Naive thymus-derived CD8-positive, alpha-beta T cell (primary cell): ENCODE measurements at regions not wholly inside any gene's neighbourhood (a gene's known extent, or its start where the extent isn't known, plus 50 kb on each side); places are given as distances from the start of the nearest gene placed in this dataset.

ENCODE experiments used
- ATAC-seq, 2 donors: fragments of 150-1000 bp; cut with Tn5 transposase in 1 of 2; sonication (Bioruptor Pico), chemical (Tn5 transposase) in 1 of 2; 1 replicate in 1 of 2; 2 replicates in 1 of 2; pipeline ENCODE4 v1.10.0; 2021; ENCODE audit warnings: mild to moderate bottlenecking in 2 of 2, moderate library complexity in 2 of 2
- POLR2A ChIA-PET: fragments of 350-600 bp; sonication (Branson Sonifier 250); formaldehyde crosslinking; loops from one replicate; lab custom pipeline; 2021; ENCODE audit warnings: antibody characterized with exemption; lab: Charles Lee
- DNase-seq, 10 donors: peaks; one replicate each; pipeline versions ENCODE4 v3.0.0 to v3.0.0-alpha.2; 2020 to 2022
- H3K27ac Mint-ChIP-seq, 10 donors: one replicate each; pipeline ENCODE4 v1.8.0; 2020 to 2022; ENCODE audit warnings: mild to moderate bottlenecking in 10 of 10, mixed read lengths in 10 of 10, moderate library complexity in 4 of 10, inconsistent platforms in 1 of 10
- H3K27me3 Mint-ChIP-seq, 5 donors: one replicate each; pipeline ENCODE4 v1.8.0; 2021 to 2022; ENCODE audit warnings: mixed read lengths in 5 of 5
- H3K36me3 Mint-ChIP-seq, 3 donors: one replicate each; pipeline ENCODE4 v1.8.0; 2020 to 2022; ENCODE audit warnings: mixed read lengths in 3 of 3, mild to moderate bottlenecking in 2 of 3, inconsistent platforms in 1 of 3
- H3K4me1 Mint-ChIP-seq, 4 donors: one replicate each; pipeline ENCODE4 v1.8.0; 2021 to 2022; ENCODE audit warnings: mixed read lengths in 4 of 4
- H3K4me3 Mint-ChIP-seq, 10 donors: one replicate each; pipeline ENCODE4 v1.8.0; 2020 to 2022; ENCODE audit warnings: mild to moderate bottlenecking in 10 of 10, mixed read lengths in 10 of 10, moderate library complexity in 6 of 10, inconsistent platforms in 1 of 10
- H3K9me3 Mint-ChIP-seq, 9 donors: one replicate each; pipeline ENCODE4 v1.8.0; 2020 to 2022; ENCODE audit warnings: mixed read lengths in 9 of 9, mild to moderate bottlenecking in 3 of 9, inconsistent platforms in 1 of 9, moderate library complexity in 1 of 9

- H3K9me3 Mint-ChIP-seq = peaks cover 0 to 2% (median 0%) of the 10 kb centered on the region in 9 donors
- POLR2A ChIA-PET = no interaction called here
- H3K4me3 Mint-ChIP-seq = no peak overlapping the region
- H3K4me1 Mint-ChIP-seq = no peaks in the 10 kb centered on the region
- peaks cover 0 to 11% (median 3%) of the 10 kb centered on the region in 5 donors for H3K27me3 Mint-ChIP-seq
- ATAC-seq = no peak
- H3K27ac Mint-ChIP-seq = peak overlapping the region in 1 of 10 donors; percentile 22
- no peak for DNase-seq
- no peaks in the 10 kb centered on the region for H3K36me3 Mint-ChIP-seq
Measured at GRCh38 chr10:2119316-2119715, 382.0 kb upstream of the ADARB2 start.

- POLR2A ChIA-PET = no interaction called here
- Mint-ChIP-seq H3K27me3 (peaks cover 0 to 11% (median 3%) of the 10 kb centered on the region in 5 donors), H3K36me3 (no peaks in the 10 kb centered on the region), H3K4me1 (no peaks in the 10 kb centered on the region), H3K4me3 (no peak overlapping the region), H3K27ac (no peak overlapping the region), H3K9me3 (peaks cover 0 to 2% (median 0%) of the 10 kb centered on the region in 9 donors)
- DNase-seq (no peak), ATAC-seq (no peak)
Measured at GRCh38 chr10:2118201-2118600, 380.9 kb upstream of the ADARB2 start.

- DNase-seq (no peak), ATAC-seq (no peak)
- no peaks in the 10 kb centered on the region for H3K4me1 Mint-ChIP-seq
- no peak overlapping the region for H3K4me3 Mint-ChIP-seq
- POLR2A ChIA-PET = no interaction called here
- peaks cover 0 to 2% (median 0%) of the 10 kb centered on the region in 9 donors for H3K9me3 Mint-ChIP-seq
- no peaks in the 10 kb centered on the region for H3K36me3 Mint-ChIP-seq
- peaks cover 0 to 11% (median 3%) of the 10 kb centered on the region in 5 donors for H3K27me3 Mint-ChIP-seq
- H3K27ac Mint-ChIP-seq = no peak overlapping the region
Measured at GRCh38 chr10:2117641-2118040, 380.3 kb upstream of the ADARB2 start.

GRCh38 chr10:2111965-2112364 lies 374.6 kb upstream of the ADARB2 start:
- no peak overlapping the region for H3K4me3 Mint-ChIP-seq
- H3K27ac Mint-ChIP-seq = no peak overlapping the region
- no peak for ATAC-seq
- DNase-seq = no peak
- peaks cover 0 to 2% (median 0%) of the 10 kb centered on the region in 9 donors for H3K9me3 Mint-ChIP-seq
- no peaks in the 10 kb centered on the region for H3K36me3 Mint-ChIP-seq
- POLR2A ChIA-PET = no interaction called here
- peaks cover 0 to 9% (median 0%) of the 10 kb centered on the region in 5 donors for H3K27me3 Mint-ChIP-seq
- no peaks in the 10 kb centered on the region for H3K4me1 Mint-ChIP-seq

GRCh38 chr10:2108496-2108895 lies 371.2 kb upstream of the ADARB2 start:
- H3K4me1 Mint-ChIP-seq = no peaks in the 10 kb centered on the region
- peaks cover 0 to 17% (median 0%) of the 10 kb centered on the region in 5 donors for H3K27me3 Mint-ChIP-seq
- H3K4me3 Mint-ChIP-seq = no peak overlapping the region
- H3K27ac Mint-ChIP-seq = no peak overlapping the region
- no peak for ATAC-seq
- POLR2A ChIA-PET = no interaction called here
- no peak for DNase-seq
- H3K9me3 Mint-ChIP-seq = peaks cover 0 to 1% (median 0%) of the 10 kb centered on the region in 9 donors
- no peaks in the 10 kb centered on the region for H3K36me3 Mint-ChIP-seq

- Mint-ChIP-seq H3K27me3 (peaks cover 0 to 17% (median 0%) of the 10 kb centered on the region in 5 donors), H3K4me3 (no peak overlapping the region), H3K27ac (no peak overlapping the region), H3K36me3 (no peaks in the 10 kb centered on the region), H3K4me1 (no peaks in the 10 kb centered on the region), H3K9me3 (peaks cover 0 to 1% (median 0%) of the 10 kb centered on the region in 9 donors)
- ATAC-seq = no peak
- DNase-seq = no peak
- POLR2A ChIA-PET = no interaction called here
Measured at GRCh38 chr10:2106641-2107040, 369.3 kb upstream of the ADARB2 start.

GRCh38 chr10:2099321-2099720 lies 362.0 kb upstream of the ADARB2 start:
- no peaks in the 10 kb centered on the region for H3K36me3 Mint-ChIP-seq
- DNase-seq (no peak), ATAC-seq (no peak)
- peaks cover 0 to 4% (median under 1%) of the 10 kb centered on the region in 5 donors for H3K27me3 Mint-ChIP-seq
- POLR2A ChIA-PET = no interaction called here
- H3K4me1 Mint-ChIP-seq = no peaks in the 10 kb centered on the region
- H3K4me3 Mint-ChIP-seq = no peak overlapping the region
- H3K27ac Mint-ChIP-seq = no peak overlapping the region
- no peaks in the 10 kb centered on the region for H3K9me3 Mint-ChIP-seq

- ATAC-seq = no peak
- H3K27me3 Mint-ChIP-seq = peaks cover 0 to 2% (median 0%) of the 10 kb centered on the region in 5 donors
Measured at GRCh38 chr10:2097937-2098336, 360.6 kb upstream of the ADARB2 start.

GRCh38 chr10:2094171-2094570 lies 356.8 kb upstream of the ADARB2 start:
- no peak for DNase-seq
- no peak for ATAC-seq
- POLR2A ChIA-PET = no interaction called here
- no peaks in the 10 kb centered on the region for H3K36me3 Mint-ChIP-seq
- peaks cover 0 to 2% (median 0%) of the 10 kb centered on the region in 9 donors for H3K9me3 Mint-ChIP-seq
- no peak overlapping the region for H3K4me3 Mint-ChIP-seq
- H3K27me3 Mint-ChIP-seq = peaks cover 0 to 2% (median 0%) of the 10 kb centered on the region in 5 donors
- no peaks in the 10 kb centered on the region for H3K4me1 Mint-ChIP-seq
- H3K27ac Mint-ChIP-seq = no peak overlapping the region

More at GRCh38 chr10:2097937-2098336, 360.6 kb upstream of the ADARB2 start:
- no peak for DNase-seq
- H3K36me3 Mint-ChIP-seq = no peaks in the 10 kb centered on the region
- no peaks in the 10 kb centered on the region for H3K4me1 Mint-ChIP-seq
- H3K27ac Mint-ChIP-seq = no peak overlapping the region
- POLR2A ChIA-PET = no interaction called here
- no peak overlapping the region for H3K4me3 Mint-ChIP-seq
- H3K9me3 Mint-ChIP-seq = peaks cover 0 to 1% (median 0%) of the 10 kb centered on the region in 9 donors

- no peak for ATAC-seq
- POLR2A ChIA-PET = no interaction called here
- peaks cover 0 to 4% (median 0%) of the 10 kb centered on the region in 9 donors for H3K9me3 Mint-ChIP-seq
- H3K36me3 Mint-ChIP-seq = no peaks in the 10 kb centered on the region
- no peak overlapping the region for H3K27ac Mint-ChIP-seq
- no peak for DNase-seq
- no peaks in the 10 kb centered on the region for H3K4me1 Mint-ChIP-seq
- H3K4me3 Mint-ChIP-seq = no peak overlapping the region
- peaks cover 2 to 29% (median 9%) of the 10 kb centered on the region in 5 donors for H3K27me3 Mint-ChIP-seq
Measured at GRCh38 chr10:2083591-2083990, 346.3 kb upstream of the ADARB2 start.

GRCh38 chr10:2081501-2081900 lies 344.2 kb upstream of the ADARB2 start:
- H3K36me3 Mint-ChIP-seq = no peaks in the 10 kb centered on the region
- POLR2A ChIA-PET = no interaction called here
- H3K4me1 Mint-ChIP-seq = no peaks in the 10 kb centered on the region
- DNase-seq (no peak), ATAC-seq (no peak)
- peaks cover 0 to 33% (median 5%) of the 10 kb centered on the region in 5 donors for H3K27me3 Mint-ChIP-seq
- peaks cover 0 to 2% (median 0%) of the 10 kb centered on the region in 9 donors for H3K9me3 Mint-ChIP-seq
- H3K4me3 Mint-ChIP-seq = no peak overlapping the region
- no peak overlapping the region for H3K27ac Mint-ChIP-seq

GRCh38 chr10:2079603-2080078 lies 342.3 kb upstream of the ADARB2 start:
- no peak overlapping the region for H3K4me3 Mint-ChIP-seq
- H3K4me1 Mint-ChIP-seq = no peaks in the 10 kb centered on the region
- no peaks in the 10 kb centered on the region for H3K36me3 Mint-ChIP-seq
- ATAC-seq = no peak
- DNase-seq = no peak
- H3K27me3 Mint-ChIP-seq = peaks cover 0 to 28% (median 0%) of the 10 kb centered on the region in 5 donors
- no peaks in the 10 kb centered on the region for H3K9me3 Mint-ChIP-seq
- POLR2A ChIA-PET = no interaction called here
- H3K27ac Mint-ChIP-seq = peak overlapping the region in 1 of 10 donors; percentile 40

GRCh38 chr10:2077231-2077630 lies 339.9 kb upstream of the ADARB2 start:
- H3K4me1 Mint-ChIP-seq = no peaks in the 10 kb centered on the region
- peaks cover 0 to 20% (median 4%) of the 10 kb centered on the region in 5 donors for H3K27me3 Mint-ChIP-seq
- H3K4me3 Mint-ChIP-seq = no peak overlapping the region
- POLR2A ChIA-PET = no interaction called here
- no peaks in the 10 kb centered on the region for H3K36me3 Mint-ChIP-seq
- H3K27ac Mint-ChIP-seq = no peak overlapping the region
- no peak for ATAC-seq
- DNase-seq = no peak
- H3K9me3 Mint-ChIP-seq = no peaks in the 10 kb centered on the region

- peaks cover 0 to 3% (median 0%) of the 10 kb centered on the region in 9 donors for H3K9me3 Mint-ChIP-seq
- POLR2A ChIA-PET = no interaction called here
- H3K27ac Mint-ChIP-seq = no peak overlapping the region
- H3K36me3 Mint-ChIP-seq = no peaks in the 10 kb centered on the region
- H3K4me1 Mint-ChIP-seq = no peaks in the 10 kb centered on the region
- peaks cover 0 to 20% (median 4%) of the 10 kb centered on the region in 5 donors for H3K27me3 Mint-ChIP-seq
- ATAC-seq = no peak
- no peak for DNase-seq
- H3K4me3 Mint-ChIP-seq = no peak overlapping the region
Measured at GRCh38 chr10:2076528-2076927, 339.2 kb upstream of the ADARB2 start.
